ENCODE measurements at regions not wholly inside any gene's neighbourhood (a gene's known extent, or its start where the extent isn't known, plus 50 kb on each side); places are given as distances from the start of the nearest gene placed in this dataset.

DNA sequence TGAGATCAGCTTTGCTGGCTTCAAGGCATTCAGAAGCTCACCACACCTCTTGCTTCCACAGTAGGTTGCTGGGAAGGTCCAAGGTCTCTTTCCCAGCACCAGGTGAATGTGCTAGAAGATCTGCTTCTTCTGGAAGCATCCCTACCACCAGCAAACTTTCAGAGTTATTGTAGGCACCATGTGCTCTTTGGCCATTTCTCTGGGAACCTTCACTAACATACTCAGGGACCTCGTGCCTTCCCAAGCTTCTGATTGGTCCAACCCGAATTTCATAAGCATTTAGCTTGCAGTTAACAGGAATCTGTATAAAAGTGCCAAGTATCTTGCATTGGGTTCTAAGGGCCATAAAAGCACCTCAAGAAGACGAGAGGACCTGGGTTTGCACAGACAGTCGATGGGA is 86.5 kb upstream of the ARL4C start:
- no peak for FAIRE-seq
- no peaks in the 10 kb centered on the region for H3K9me3 ChIP-seq (ENCODE audit: control insufficient read depth, low read depth, low read length)
- H3K79me2 ChIP-seq (ENCODE audit: control insufficient read depth, insufficient read depth, low read length), result no peaks in the 10 kb centered on the region
- H3K4me1 ChIP-seq (ENCODE audit: control insufficient read depth, extremely low read depth, insufficient read depth, low read length), result no peaks in the 10 kb centered on the region
- no peaks in the 10 kb centered on the region for H3K36me3 ChIP-seq (ENCODE audit: control insufficient read depth in 2 of 2, extremely low read depth in 1 of 2, insufficient read depth in 2 of 2, low read length in 2 of 2)
- dilution Hi-C loops (cut with MboI; ENCODE audit: extremely low pct_ligation_motif_present, low sequenced_read_pairs), result no loop called here
- peaks cover 6% of the 10 kb centered on the region for H3K27me3 ChIP-seq (ENCODE audit: control insufficient read depth, extremely low read depth, insufficient read depth, low read length)
- H3K9ac ChIP-seq (ENCODE audit: control insufficient read depth, extremely low read depth, insufficient read depth, low read length), result no peak overlapping the region
- no peak overlapping the region for H3K4me3 ChIP-seq (ENCODE audit: control insufficient read depth in 2 of 3, extremely low read depth in 1 of 3, insufficient read depth in 2 of 3, low read depth in 1 of 3, low read length in 3 of 3)
- no peak overlapping the region for H3K27ac ChIP-seq (ENCODE audit: control insufficient read depth, insufficient read depth, low read length)
- no peak for TF ChIP-seq EZH2 (IDR thresholded peaks at IDR 0.05; ENCODE audit: low read length)
- TF ChIP-seq CTCF (optimal IDR thresholded peaks at IDR 0.05 in 1 of 3, IDR thresholded peaks at IDR 0.05 in 1 of 3, conservative IDR thresholded peaks at IDR 0.05 in 1 of 3; ENCODE audit: extremely low read depth in 1 of 3, insufficient read depth in 2 of 3, low read length in 3 of 3), result no peak
- DNase-seq (ENCODE audit: low read depth, low spot score), result no peak
- no peak overlapping the region for H3K4me2 ChIP-seq (ENCODE audit: control insufficient read depth, extremely low read depth, insufficient read depth, low read depth, low read length)
- no peaks in the 10 kb centered on the region for H3K9me1 ChIP-seq (ENCODE audit: control insufficient read depth, extremely low read depth, insufficient read depth, low read length)
- no peaks in the 10 kb centered on the region for H4K20me1 ChIP-seq (ENCODE audit: control insufficient read depth, extremely low read depth, insufficient read depth, low read length)
- no peak overlapping the region for H2AFZ ChIP-seq (ENCODE audit: control insufficient read depth, low read length)

DNA sequence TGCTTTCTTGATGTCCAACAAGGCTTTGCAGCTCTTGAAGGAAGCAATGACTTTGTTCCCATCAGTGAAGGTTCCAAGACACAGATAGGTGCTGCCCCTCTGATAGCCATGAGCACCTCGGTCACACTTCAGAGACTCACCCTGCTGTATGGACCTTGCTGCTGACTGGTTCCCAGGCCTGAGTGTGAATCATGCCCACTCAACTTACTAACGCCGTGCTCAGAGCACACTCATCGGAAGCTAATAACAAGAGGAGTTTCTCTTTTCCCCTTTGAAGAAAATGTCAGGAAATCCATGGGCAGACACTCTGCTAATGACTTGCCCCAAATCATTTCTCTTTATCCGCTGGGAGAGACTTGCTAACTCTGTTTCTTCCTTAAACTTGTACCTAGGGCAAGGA is 83.8 kb upstream of the ARL4C start:
- no peak overlapping the region for H3K9ac ChIP-seq (ENCODE audit: control insufficient read depth, extremely low read depth, insufficient read depth, low read length)
- DNase-seq (ENCODE audit: low read depth, low spot score), result no peak
- H3K4me1 ChIP-seq (ENCODE audit: control insufficient read depth, extremely low read depth, insufficient read depth, low read length), result no peaks in the 10 kb centered on the region
- no peak for FAIRE-seq
- no peaks in the 10 kb centered on the region for H3K9me1 ChIP-seq (ENCODE audit: control insufficient read depth, extremely low read depth, insufficient read depth, low read length)
- no peaks in the 10 kb centered on the region for H3K79me2 ChIP-seq (ENCODE audit: control insufficient read depth, insufficient read depth, low read length)
- no peaks in the 10 kb centered on the region for H4K20me1 ChIP-seq (ENCODE audit: control insufficient read depth, extremely low read depth, insufficient read depth, low read length)
- no peak overlapping the region for H3K4me3 ChIP-seq (ENCODE audit: control insufficient read depth in 2 of 3, extremely low read depth in 1 of 3, insufficient read depth in 2 of 3, low read depth in 1 of 3, low read length in 3 of 3)
- H3K27ac ChIP-seq (ENCODE audit: control insufficient read depth, insufficient read depth, low read length), result no peak overlapping the region
- H3K4me2 ChIP-seq (ENCODE audit: control insufficient read depth, extremely low read depth, insufficient read depth, low read depth, low read length), result no peak overlapping the region
- dilution Hi-C loops (cut with MboI; ENCODE audit: extremely low pct_ligation_motif_present, low sequenced_read_pairs), result no loop called here
- H3K36me3 ChIP-seq (ENCODE audit: control insufficient read depth in 2 of 2, extremely low read depth in 1 of 2, insufficient read depth in 2 of 2, low read length in 2 of 2), result no peaks in the 10 kb centered on the region
- no peaks in the 10 kb centered on the region for H3K9me3 ChIP-seq (ENCODE audit: control insufficient read depth, low read depth, low read length)
- TF ChIP-seq CTCF (optimal IDR thresholded peaks at IDR 0.05 in 1 of 3, IDR thresholded peaks at IDR 0.05 in 1 of 3, conservative IDR thresholded peaks at IDR 0.05 in 1 of 3; ENCODE audit: extremely low read depth in 1 of 3, insufficient read depth in 2 of 3, low read length in 3 of 3) (no peak), EZH2 (IDR thresholded peaks at IDR 0.05; ENCODE audit: low read length) (no peak)
- H2AFZ ChIP-seq (ENCODE audit: control insufficient read depth, low read length), result no peak overlapping the region
- peaks cover 6% of the 10 kb centered on the region for H3K27me3 ChIP-seq (ENCODE audit: control insufficient read depth, extremely low read depth, insufficient read depth, low read length)

Data from keratinocyte (primary cell).